B cell (primary cell): ENCODE measurements at regions not wholly inside any gene's neighbourhood (a gene's known extent, or its start where the extent isn't known, plus 50 kb on each side); places are given as distances from the start of the nearest gene placed in this dataset.

Source experiments
- ATAC-seq: fragments of 200-7000 bp; cut with Tn5 transposase; one replicate; pipeline ENCODE4 v1.10.0; 2021; ENCODE audit warnings: low read depth, mild to moderate bottlenecking, moderate number of reproducible peaks, moderate library complexity
- CTCF ChIA-PET: fragments of 350-600 bp; sonication (Branson Sonifier 250); formaldehyde crosslinking; loops from one replicate; lab custom pipeline; 2021; ENCODE audit warnings: antibody characterized with exemption, inconsistent platforms; lab: Charles Lee
- POLR2A ChIA-PET: fragments of 350-600 bp; sonication (Branson Sonifier 250); formaldehyde crosslinking; loops from one replicate; lab custom pipeline; 2021; ENCODE audit warnings: antibody characterized with exemption; lab: Charles Lee
- DNase-seq: peaks from one replicate; pipeline ENCODE4 v3.0.0; 2013
- H2AFZ ChIP-seq: 2 replicates; pipeline ENCODE4 v1.6.1; 2012; ENCODE audit warnings: mild to moderate bottlenecking, low read depth, low read length; ENCODE audit not compliant: insufficient read depth, poor library complexity, severe bottlenecking
- H3K27ac ChIP-seq, 2 donors: 1 replicate in 1 of 2; 2 replicates in 1 of 2; pipeline ENCODE4 v1.5.1; 2012 to 2013; ENCODE audit warnings: low read length in 2 of 2, mild to moderate bottlenecking in 2 of 2, moderate library complexity in 1 of 2
- H3K27me3 ChIP-seq, 4 experiments: fragments of 200-600 bp in 1 of 4; sonication (generic) in 1 of 4; replicated peaks in 1 of 4; 1 replicate in 2 of 4; 2 replicates in 2 of 4; pipeline versions ENCODE4 v1.6.1 to v1.7.0; 2013 to 2016; ENCODE audit warnings: low read length in 3 of 4, mild to moderate bottlenecking in 2 of 4, mixed read lengths in 1 of 4, moderate library complexity in 1 of 4; ENCODE audit not compliant: insufficient read depth in 4 of 4, control insufficient read depth in 3 of 4; ENCODE audit errors: control extremely low read depth in 1 of 4
- H3K36me3 ChIP-seq, 2 experiments: replicated peaks in 1 of 2; 1 replicate in 1 of 2; 2 replicates in 1 of 2; pipeline versions ENCODE4 v1.6.1 to v1.7.1; 2013; ENCODE audit warnings: low read length in 1 of 2; ENCODE audit not compliant: insufficient read depth in 2 of 2, control insufficient read depth in 1 of 2; ENCODE audit errors: control extremely low read depth in 1 of 2, extremely low read depth in 1 of 2
- H3K4me1 ChIP-seq, 2 donors: fragments of 200-600 bp in 1 of 2; sonication (generic) in 1 of 2; 1 replicate in 1 of 2; 2 replicates in 1 of 2; pipeline versions ENCODE4 v1.5.1 to v1.6.1; 2013 to 2017; ENCODE audit warnings: low read length in 2 of 2; ENCODE audit not compliant: control insufficient read depth in 2 of 2, insufficient read depth in 2 of 2
- H3K4me2 ChIP-seq: replicated peaks from 2 replicates; pipeline ENCODE3; 2012; ENCODE audit warnings: mild to moderate bottlenecking, low read depth, low read length; ENCODE audit not compliant: poor library complexity, severe bottlenecking
- H3K4me3 ChIP-seq, 5 experiments: fragments of 200-600 bp in 1 of 5; sonication (generic) in 1 of 5; 1 replicate in 3 of 5; 2 replicates in 2 of 5; pipeline versions ENCODE4 v1.5.1 to v1.7.0; 2011 to 2016; ENCODE audit warnings: low read length in 4 of 5, mild to moderate bottlenecking in 4 of 5, low read depth in 2 of 5, control low read depth in 1 of 5, moderate library complexity in 1 of 5; ENCODE audit not compliant: insufficient read depth in 1 of 5; ENCODE audit errors: control extremely low read depth in 1 of 5, extremely low read depth in 1 of 5
- H3K79me2 ChIP-seq: fragments of 200-600 bp; sonication (generic); one replicate; pipeline ENCODE4 v1.6.0; 2016; ENCODE audit warnings: low read length; ENCODE audit not compliant: control insufficient read depth, insufficient read depth
- H3K9ac ChIP-seq: fragments of 200-600 bp; sonication (generic); 2 replicates; pipeline ENCODE4 v1.6.1; 2017; ENCODE audit warnings: mild to moderate bottlenecking, low read length, moderate library complexity
- H3K9me3 ChIP-seq, 3 donors: one replicate each; pipeline versions ENCODE4 v1.6.1 to v1.7.1; 2013; ENCODE audit warnings: low read length in 2 of 3; ENCODE audit not compliant: control insufficient read depth in 2 of 3, insufficient read depth in 1 of 3; ENCODE audit errors: control extremely low read depth in 1 of 3
- H4K20me1 ChIP-seq: 2 replicates; pipeline ENCODE4 v1.6.0; 2012; ENCODE audit warnings: mild to moderate bottlenecking, low read length; ENCODE audit not compliant: insufficient read depth, control insufficient read depth, poor library complexity, severe bottlenecking
- H3K27ac Mint-ChIP-seq: one replicate; pipeline ENCODE4 v1.8.0; 2021; ENCODE audit warnings: mixed read lengths
- H3K27me3 Mint-ChIP-seq: one replicate; pipeline ENCODE4 v1.8.0; 2021; ENCODE audit warnings: mixed read lengths
- H3K4me1 Mint-ChIP-seq: one replicate; pipeline ENCODE4 v1.8.0; 2021; ENCODE audit warnings: mixed read lengths
- H3K4me3 Mint-ChIP-seq: one replicate; pipeline ENCODE4 v1.8.0; 2021; ENCODE audit warnings: mixed read lengths
- H3K9me3 Mint-ChIP-seq: one replicate; pipeline ENCODE4 v1.8.0; 2022; ENCODE audit warnings: mixed read lengths; ENCODE audit not compliant: insufficient read depth
- CTCF ChIP-seq: fragments of 200-600 bp; IDR thresholded peaks from one replicate; pipeline ENCODE4 v1.8.0; 2022; ENCODE audit warnings: antibody characterized with exemption, mild to moderate bottlenecking
- EZH2 ChIP-seq: IDR thresholded peaks from 2 replicates; pipeline ENCODE4 v1.6.1; 2012; ENCODE audit warnings: borderline replicate concordance, low read depth, mild to moderate bottlenecking, moderate library complexity, low read length; ENCODE audit not compliant: insufficient read depth, poor library complexity, severe bottlenecking
- WGBS: methylation state at CpG from one replicate; pipeline ENCODE4 v1.1.5; 2013; ENCODE audit warnings: missing lambda C conversion rate; ENCODE audit not compliant: insufficient coverage; 5-methylcytosine and 5-hydroxymethylcytosine counted together
- intact Hi-C: fragments of 100-400 bp; cut with micrococcal nuclease; formaldehyde crosslinking; loops from one replicate; pipeline ENCODE4 v1.10.0; 2022

- Histone ChIP-seq H3K4me2 (no peak overlapping the region), H3K9ac (no peak overlapping the region), H3K4me3 (no peak overlapping the region), H3K9me3 (peaks cover 0 to 5% (median 0%) of the 10 kb centered on the region in 3 donors), H3K4me1 (no peaks in the 10 kb centered on the region), H3K27ac (no peak overlapping the region), H2AFZ (no peak overlapping the region), H4K20me1 (no peaks in the 10 kb centered on the region), H3K79me2 (no peaks in the 10 kb centered on the region), H3K36me3 (no peaks in the 10 kb centered on the region), H3K27me3 (no peaks in the 10 kb centered on the region)
- intact Hi-C loops: no loop called here
- TF ChIP-seq CTCF (no peak), EZH2 (no peak)
- H3K27ac Mint-ChIP-seq: no peak overlapping the region
- no peak for ATAC-seq
- CTCF ChIA-PET: no interaction called here
- no peaks in the 10 kb centered on the region for H3K27me3 Mint-ChIP-seq
- H3K4me3 Mint-ChIP-seq: no peak overlapping the region
- no peak for DNase-seq
- no peaks in the 10 kb centered on the region for H3K9me3 Mint-ChIP-seq
- no CpG with 5 or more reads among the region's 4 CpGs for WGBS
- POLR2A ChIA-PET: no interaction called here
- no peaks in the 10 kb centered on the region for H3K4me1 Mint-ChIP-seq
These were observed 253.2 kb downstream of the NOVA1 start for GRCh38 chr14:26344596-26344995.

- H3K9me3 ChIP-seq: peaks cover 0 to 3% (median 0%) of the 10 kb centered on the region in 3 donors
- no peaks in the 10 kb centered on the region for H4K20me1 ChIP-seq
- DNase-seq (no peak), ATAC-seq (no peak)
- TF ChIP-seq CTCF (no peak), EZH2 (no peak)
- Mint-ChIP-seq H3K4me3 (no peak overlapping the region), H3K4me1 (no peaks in the 10 kb centered on the region), H3K27me3 (no peaks in the 10 kb centered on the region), H3K27ac (no peak overlapping the region), H3K9me3 (no peaks in the 10 kb centered on the region)
- no peak overlapping the region for H3K4me2 ChIP-seq
- 63% methylated on average over 2 of the region's 2 CpGs for WGBS
- no peak overlapping the region for H3K4me3 ChIP-seq
- H3K9ac ChIP-seq: no peak overlapping the region
- H3K27ac ChIP-seq: no peak overlapping the region
- ChIA-PET CTCF (no interaction called here), POLR2A (no interaction called here)
- no peaks in the 10 kb centered on the region for H3K79me2 ChIP-seq
- intact Hi-C loops: no loop called here
- no peaks in the 10 kb centered on the region for H3K27me3 ChIP-seq
- no peaks in the 10 kb centered on the region for H3K4me1 ChIP-seq
- H3K36me3 ChIP-seq: no peaks in the 10 kb centered on the region
- H2AFZ ChIP-seq: no peak overlapping the region
These were observed 258.5 kb downstream of the NOVA1 start for GRCh38 chr14:26339381-26339780.
